ENCODE measurements at regions not wholly inside any gene's neighbourhood (a gene's known extent, or its start where the extent isn't known, plus 50 kb on each side); places are given as distances from the start of the nearest gene placed in this dataset.
A peak's percentile ranks its signal among the peaks of the same experiment; 100 is the strongest.
"Not testable (repeated sequence)": the region's sequence is repeated elsewhere in the genome, so short reads cannot be mapped to it uniquely, and the experiment has no call there.

DNA sequence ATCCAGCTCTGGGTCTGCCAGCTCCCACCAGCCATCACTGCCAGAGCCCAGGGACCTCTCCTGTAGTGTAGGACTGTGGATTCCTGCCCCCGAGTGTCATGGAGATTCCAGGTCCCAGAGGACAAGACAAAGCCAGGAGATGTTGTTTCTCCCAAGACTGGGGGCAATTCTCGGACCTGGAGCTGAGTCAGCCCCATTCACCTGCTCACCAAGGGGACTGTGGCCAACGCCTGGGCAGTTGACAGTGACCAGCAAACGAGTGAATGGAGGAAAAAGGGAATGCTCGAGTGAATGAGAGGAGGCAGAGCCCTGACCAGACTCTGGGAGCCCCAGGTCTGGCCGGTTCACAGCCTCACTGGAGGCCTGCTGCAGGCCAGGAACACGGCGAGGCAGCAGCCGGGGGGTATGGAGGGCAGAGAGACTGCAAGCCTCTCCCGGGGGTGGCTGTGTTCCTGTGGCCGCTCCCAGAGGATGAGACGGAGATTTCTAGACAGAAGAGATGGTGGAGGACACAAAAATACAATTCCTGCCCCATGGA, 61.3 kb upstream of the PRR5 start:
- TF ChIP-seq, protein P1, sequence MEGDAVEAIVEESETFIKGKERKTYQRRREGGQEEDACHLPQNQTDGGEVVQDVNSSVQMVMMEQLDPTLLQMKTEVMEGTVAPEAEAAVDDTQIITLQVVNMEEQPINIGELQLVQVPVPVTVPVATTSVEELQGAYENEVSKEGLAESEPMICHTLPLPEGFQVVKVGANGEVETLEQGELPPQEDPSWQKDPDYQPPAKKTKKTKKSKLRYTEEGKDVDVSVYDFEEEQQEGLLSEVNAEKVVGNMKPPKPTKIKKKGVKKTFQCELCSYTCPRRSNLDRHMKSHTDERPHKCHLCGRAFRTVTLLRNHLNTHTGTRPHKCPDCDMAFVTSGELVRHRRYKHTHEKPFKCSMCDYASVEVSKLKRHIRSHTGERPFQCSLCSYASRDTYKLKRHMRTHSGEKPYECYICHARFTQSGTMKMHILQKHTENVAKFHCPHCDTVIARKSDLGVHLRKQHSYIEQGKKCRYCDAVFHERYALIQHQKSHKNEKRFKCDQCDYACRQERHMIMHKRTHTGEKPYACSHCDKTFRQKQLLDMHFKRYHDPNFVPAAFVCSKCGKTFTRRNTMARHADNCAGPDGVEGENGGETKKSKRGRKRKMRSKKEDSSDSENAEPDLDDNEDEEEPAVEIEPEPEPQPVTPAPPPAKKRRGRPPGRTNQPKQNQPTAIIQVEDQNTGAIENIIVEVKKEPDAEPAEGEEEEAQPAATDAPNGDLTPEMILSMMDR (IDR thresholded peaks at IDR 0.05; ENCODE audit: borderline replicate concordance, extremely low read depth, insufficient read depth), result no peak
- Histone ChIP-seq H3K4me3 (ENCODE audit: low read length in 3 of 3) (no peak overlapping the region), H3K9ac (ENCODE audit: low read length in 3 of 3) (no peak overlapping the region), H3K9me3 (ENCODE audit: control insufficient read depth in 2 of 3, insufficient read depth in 1 of 3, low read length in 3 of 3) (no peaks in the 10 kb centered on the region), H3K36me3 (ENCODE audit: control insufficient read depth in 2 of 3, insufficient read depth in 3 of 3, low read length in 3 of 3) (no peaks in the 10 kb centered on the region), H3K27ac (ENCODE audit: low read depth in 2 of 2, low read length in 2 of 2) (no peak overlapping the region), H3K4me1 (ENCODE audit: control insufficient read depth in 2 of 3, insufficient read depth in 2 of 3, low read depth in 1 of 3, low read length in 3 of 3) (peaks cover 0 to 2% (median 0%) of the 10 kb centered on the region in 3 donors), H3K27me3 (ENCODE audit: control insufficient read depth, insufficient read depth, low read length) (no peaks in the 10 kb centered on the region)
- FAIRE-seq (no peak), DNase-seq (peak in 2 of 5 donors; percentile 28 to 59)
- intact Hi-C loops (cut with DNase I), result no loop called here

DNA sequence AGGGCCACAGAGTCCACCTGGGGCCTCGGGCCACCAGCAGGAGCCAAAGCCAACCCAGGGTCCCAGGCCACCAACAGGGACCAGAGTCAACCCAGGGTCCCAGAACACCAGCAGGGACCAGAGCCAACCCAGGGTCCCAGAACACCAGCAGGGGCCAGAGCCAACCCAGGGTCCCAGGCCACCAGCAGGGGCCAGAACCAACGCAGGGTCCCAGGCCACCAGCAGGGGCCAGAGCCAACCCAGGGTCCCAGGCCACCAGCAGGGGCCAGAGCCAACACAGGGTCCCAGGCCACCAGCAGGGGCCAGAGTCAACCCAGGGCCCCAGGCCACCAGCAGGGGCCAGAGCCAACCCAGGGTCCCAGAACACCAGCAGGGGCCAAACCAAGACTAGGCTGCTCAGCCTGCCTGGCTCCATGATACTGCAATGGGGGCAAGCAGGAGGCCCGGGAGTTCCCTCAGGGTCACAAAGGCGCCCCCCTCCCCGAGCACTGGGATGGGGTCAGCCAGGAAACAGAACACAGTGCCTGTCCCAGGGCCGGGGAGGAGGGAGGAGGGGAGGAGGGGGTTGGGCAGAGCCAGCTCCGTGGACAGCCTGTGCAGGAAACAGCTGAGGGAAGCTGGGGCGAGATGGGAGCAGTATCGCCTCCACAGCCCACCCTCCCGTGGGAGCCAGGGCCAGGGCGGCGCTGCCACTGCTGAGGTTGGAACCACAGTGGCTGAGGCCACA, 62.0 kb upstream of the PRR5 start:
- Histone ChIP-seq H3K36me3 (ENCODE audit: control insufficient read depth in 2 of 3, insufficient read depth in 3 of 3, low read length in 3 of 3) (no peaks in the 10 kb centered on the region), H3K27me3 (ENCODE audit: control insufficient read depth, insufficient read depth, low read length) (no peaks in the 10 kb centered on the region), H3K4me1 (ENCODE audit: control insufficient read depth in 2 of 3, insufficient read depth in 2 of 3, low read depth in 1 of 3, low read length in 3 of 3) (peaks cover 0 to 2% (median 0%) of the 10 kb centered on the region in 3 donors), H3K9ac (ENCODE audit: low read length in 3 of 3) (no peak overlapping the region), H3K4me3 (ENCODE audit: low read length in 3 of 3) (no peak overlapping the region), H3K9me3 (ENCODE audit: control insufficient read depth in 2 of 3, insufficient read depth in 1 of 3, low read length in 3 of 3) (no peaks in the 10 kb centered on the region), H3K27ac (ENCODE audit: low read depth in 2 of 2, low read length in 2 of 2) (no peak overlapping the region)
- no peak for FAIRE-seq
- intact Hi-C loops (cut with DNase I), result no loop called here
- DNase-seq, result peak in 2 of 5 donors; percentile 49 to 70
- TF ChIP-seq, protein P1 (IDR thresholded peaks at IDR 0.05; ENCODE audit: borderline replicate concordance, extremely low read depth, insufficient read depth), result no peak

DNA sequence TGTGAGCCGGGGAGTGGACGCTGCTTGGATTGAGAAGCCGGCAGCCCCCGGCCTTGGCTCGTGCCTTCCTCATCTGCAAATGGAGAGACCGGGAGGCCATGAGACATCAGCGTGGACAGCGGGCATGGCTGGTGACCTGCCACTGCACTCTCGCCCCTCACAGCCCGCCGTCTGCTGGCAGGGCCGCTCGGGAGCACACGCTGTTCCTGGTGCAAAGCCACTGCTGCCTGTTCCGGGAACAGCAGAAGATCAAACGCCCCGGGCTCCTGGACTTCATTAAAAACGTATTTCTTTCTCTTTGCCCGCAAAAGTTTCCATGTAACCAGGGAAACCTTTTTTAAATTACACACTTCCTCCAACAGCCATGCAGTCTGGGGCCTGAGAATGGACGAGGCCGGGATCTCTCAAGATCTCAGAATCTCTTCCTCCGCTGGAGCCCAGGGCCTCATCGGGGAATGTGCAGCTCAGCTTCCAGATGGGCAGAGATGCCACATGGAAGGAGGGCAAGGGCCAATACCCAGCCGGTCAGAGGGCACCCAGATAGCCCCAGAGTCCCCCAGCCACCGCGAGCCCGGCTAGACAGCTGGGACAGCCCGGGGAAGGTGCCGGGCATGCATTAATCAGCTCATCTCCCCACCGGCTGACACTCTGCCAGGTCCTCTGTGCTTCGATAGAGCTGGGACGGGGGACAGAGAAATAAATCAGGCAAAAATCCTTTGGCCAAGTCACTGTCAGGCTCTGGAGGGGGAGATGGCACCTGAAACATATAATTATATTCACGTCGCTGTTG, 62.8 kb upstream of the PRR5 start:
- Histone ChIP-seq H3K9ac (ENCODE audit: low read length in 3 of 3) (no peak overlapping the region), H3K36me3 (ENCODE audit: control insufficient read depth in 2 of 3, insufficient read depth in 3 of 3, low read length in 3 of 3) (no peaks in the 10 kb centered on the region), H3K4me1 (ENCODE audit: control insufficient read depth in 2 of 3, insufficient read depth in 2 of 3, low read depth in 1 of 3, low read length in 3 of 3) (peaks cover 0 to 2% (median 0%) of the 10 kb centered on the region in 3 donors), H3K27me3 (ENCODE audit: control insufficient read depth, insufficient read depth, low read length) (no peaks in the 10 kb centered on the region), H3K4me3 (ENCODE audit: low read length in 3 of 3) (no peak overlapping the region), H3K27ac (ENCODE audit: low read depth in 2 of 2, low read length in 2 of 2) (no peak overlapping the region), H3K9me3 (ENCODE audit: control insufficient read depth in 2 of 3, insufficient read depth in 1 of 3, low read length in 3 of 3) (no peaks in the 10 kb centered on the region)
- intact Hi-C loops (cut with DNase I), result no loop called here
- DNase-seq (peak in 3 of 5 donors; percentile 33 to 67 (median 49)), FAIRE-seq (no peak)
- TF ChIP-seq, protein P1 (IDR thresholded peaks at IDR 0.05; ENCODE audit: borderline replicate concordance, extremely low read depth, insufficient read depth), result no peak

DNA sequence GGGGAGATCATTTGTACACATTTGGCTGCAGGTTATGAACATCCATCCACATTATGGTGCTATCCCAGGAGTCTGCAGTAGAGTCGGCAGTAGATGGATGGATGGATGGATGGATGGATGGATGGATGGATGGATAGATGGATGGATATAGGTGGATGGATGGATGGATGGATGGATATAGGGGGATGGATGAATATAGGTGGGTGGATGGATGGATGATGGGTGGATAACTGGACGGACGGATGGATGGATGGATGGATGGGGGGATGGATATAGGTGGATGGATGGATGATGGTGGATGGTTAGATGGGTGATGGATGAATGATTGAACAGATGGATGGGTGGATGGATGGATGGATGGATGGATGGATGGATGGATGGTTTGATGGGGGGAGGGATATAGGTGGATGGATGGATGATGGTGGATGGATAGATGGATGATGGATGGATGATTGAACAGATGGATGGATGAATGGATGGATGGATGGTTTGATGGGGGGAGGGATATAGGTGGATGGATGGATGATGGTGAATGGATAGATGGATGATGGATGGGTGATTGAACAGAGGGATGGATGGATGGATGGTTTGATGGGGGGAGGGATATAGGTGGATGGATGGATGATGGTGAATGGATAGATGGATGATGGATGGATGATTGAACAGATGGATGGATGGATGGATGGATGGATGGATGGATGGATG, 65.3 kb upstream of the PRR5 start:
- FAIRE-seq; H3K9ac ChIP-seq (ENCODE audit: low read length in 3 of 3); H3K27me3 ChIP-seq (ENCODE audit: control insufficient read depth, insufficient read depth, low read length); H3K9me3 ChIP-seq (ENCODE audit: control insufficient read depth in 2 of 3, insufficient read depth in 1 of 3, low read length in 3 of 3); intact Hi-C loops (cut with DNase I); H3K4me3 ChIP-seq (ENCODE audit: low read length in 3 of 3); H3K36me3 ChIP-seq (ENCODE audit: control insufficient read depth in 2 of 3, insufficient read depth in 3 of 3, low read length in 3 of 3); H3K27ac ChIP-seq (ENCODE audit: low read depth in 2 of 2, low read length in 2 of 2); DNase-seq; H3K4me1 ChIP-seq (ENCODE audit: control insufficient read depth in 2 of 3, insufficient read depth in 2 of 3, low read depth in 1 of 3, low read length in 3 of 3): not testable (repeated sequence)

DNA sequence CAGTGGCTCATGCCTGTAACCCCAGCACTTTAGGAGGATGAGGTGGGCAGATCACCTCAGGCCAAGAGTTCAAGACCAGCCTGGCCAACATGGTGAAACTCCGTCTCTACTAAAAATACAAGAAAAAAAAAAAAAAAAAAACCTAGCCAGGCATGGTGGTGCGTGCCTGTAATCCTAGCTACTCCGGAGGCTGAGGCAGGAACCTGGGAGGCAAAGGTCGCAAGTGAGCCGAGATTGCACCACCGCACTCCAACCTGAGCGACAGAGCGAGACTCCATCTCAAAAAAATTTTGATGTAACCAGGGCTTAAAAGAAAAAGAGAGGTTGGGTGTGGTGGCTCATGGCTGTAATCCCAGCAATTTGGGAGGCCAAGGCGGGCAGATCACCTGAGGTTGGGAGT, 66.4 kb upstream of the PRR5 start:
- H3K27ac ChIP-seq (ENCODE audit: low read depth in 2 of 2, low read length in 2 of 2); H3K9me3 ChIP-seq (ENCODE audit: control insufficient read depth in 2 of 3, insufficient read depth in 1 of 3, low read length in 3 of 3); H3K4me1 ChIP-seq (ENCODE audit: control insufficient read depth in 2 of 3, insufficient read depth in 2 of 3, low read depth in 1 of 3, low read length in 3 of 3); H3K9ac ChIP-seq (ENCODE audit: low read length in 3 of 3); intact Hi-C loops (cut with DNase I); FAIRE-seq; DNase-seq; H3K4me3 ChIP-seq (ENCODE audit: low read length in 3 of 3); H3K36me3 ChIP-seq (ENCODE audit: control insufficient read depth in 2 of 3, insufficient read depth in 3 of 3, low read length in 3 of 3); H3K27me3 ChIP-seq (ENCODE audit: control insufficient read depth, insufficient read depth, low read length): not testable (repeated sequence)
